SK-N-SH (cell line): ENCODE measurements at regions not wholly inside any gene's neighbourhood (a gene's known extent, or its start where the extent isn't known, plus 50 kb on each side); places are given as distances from the start of the nearest gene placed in this dataset.

Experiments
- EZH2phosphoT487 ChIP-seq: fragments of 200-600 bp; sonication (generic); IDR thresholded peaks from 2 replicates; pipeline ENCODE4 v1.6.1; 2017; ENCODE audit warnings: low read depth, mixed run types, mild to moderate bottlenecking, antibody characterized with exemption, moderate library complexity, borderline replicate concordance
- POLR2AphosphoS5 ChIP-seq: IDR thresholded peaks from 2 replicates; pipeline ENCODE4 v1.6.1; 2012; ENCODE audit warnings: low read depth, low read length
- RFX5 ChIP-seq: IDR thresholded peaks from 2 replicates; pipeline ENCODE4 v1.6.1; 2012; ENCODE audit warnings: mild to moderate bottlenecking, improper control_type of control experiment, low read length
- TAF1 ChIP-seq: IDR thresholded peaks from 2 replicates; pipeline ENCODE4 v1.6.1; 2012; ENCODE audit warnings: low read depth, mild to moderate bottlenecking, low read length, moderate library complexity, borderline replicate concordance
- TEAD4 ChIP-seq: IDR thresholded peaks from 2 replicates; pipeline ENCODE4 v1.4.0; 2012; ENCODE audit warnings: mild to moderate bottlenecking, borderline replicate concordance; ENCODE audit not compliant: insufficient read depth
- TF ChIP-seq, protein P1 (sequence below): fragments of 200-600 bp; sonication (generic); IDR thresholded peaks from 2 replicates; pipeline ENCODE4 v1.6.1; 2017; ENCODE audit warnings: antibody characterized with exemption, mild to moderate bottlenecking, moderate library complexity

GRCh38 chr12:130223767-130224244, 61.5 kb downstream of the FZD10 start:
- no peak for TF ChIP-seq EZH2phosphoT487
- TF ChIP-seq, protein P1, sequence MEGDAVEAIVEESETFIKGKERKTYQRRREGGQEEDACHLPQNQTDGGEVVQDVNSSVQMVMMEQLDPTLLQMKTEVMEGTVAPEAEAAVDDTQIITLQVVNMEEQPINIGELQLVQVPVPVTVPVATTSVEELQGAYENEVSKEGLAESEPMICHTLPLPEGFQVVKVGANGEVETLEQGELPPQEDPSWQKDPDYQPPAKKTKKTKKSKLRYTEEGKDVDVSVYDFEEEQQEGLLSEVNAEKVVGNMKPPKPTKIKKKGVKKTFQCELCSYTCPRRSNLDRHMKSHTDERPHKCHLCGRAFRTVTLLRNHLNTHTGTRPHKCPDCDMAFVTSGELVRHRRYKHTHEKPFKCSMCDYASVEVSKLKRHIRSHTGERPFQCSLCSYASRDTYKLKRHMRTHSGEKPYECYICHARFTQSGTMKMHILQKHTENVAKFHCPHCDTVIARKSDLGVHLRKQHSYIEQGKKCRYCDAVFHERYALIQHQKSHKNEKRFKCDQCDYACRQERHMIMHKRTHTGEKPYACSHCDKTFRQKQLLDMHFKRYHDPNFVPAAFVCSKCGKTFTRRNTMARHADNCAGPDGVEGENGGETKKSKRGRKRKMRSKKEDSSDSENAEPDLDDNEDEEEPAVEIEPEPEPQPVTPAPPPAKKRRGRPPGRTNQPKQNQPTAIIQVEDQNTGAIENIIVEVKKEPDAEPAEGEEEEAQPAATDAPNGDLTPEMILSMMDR = no peak
- TF ChIP-seq POLR2AphosphoS5 = no peak
- no peak for TF ChIP-seq TAF1
- no peak for TF ChIP-seq RFX5
- no peak for TF ChIP-seq TEAD4
